ENCODE measurements at regions not wholly inside any gene's neighbourhood (a gene's known extent, or its start where the extent isn't known, plus 50 kb on each side); places are given as distances from the start of the nearest gene placed in this dataset.
A peak's percentile ranks its signal among the peaks of the same experiment; 100 is the strongest.

DNA sequence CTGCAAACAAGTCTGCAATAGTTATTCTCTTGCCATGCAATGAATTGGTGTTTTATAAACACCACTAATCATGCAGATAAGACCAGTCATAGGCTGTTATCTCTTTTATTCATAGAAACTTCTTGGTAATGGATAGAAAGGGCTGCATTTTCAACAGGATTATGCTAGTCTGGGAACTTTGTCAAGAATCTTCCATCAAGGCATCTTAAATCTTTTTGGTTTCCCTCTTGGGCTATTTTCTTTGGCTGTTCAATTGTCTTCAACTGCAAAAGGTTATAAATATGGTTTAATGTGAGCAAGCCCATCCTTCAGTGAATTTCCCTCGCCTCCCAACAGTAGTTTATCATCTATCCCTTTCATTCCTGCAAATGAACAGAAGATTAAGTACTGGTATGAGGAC lies 59.0 kb upstream of the MINAR1 start:
- FAIRE-seq: no peak
- DNase-seq (ENCODE audit: insufficient read length): no peak
- TF ChIP-seq POLR2AphosphoS5 (IDR thresholded peaks at IDR 0.05; ENCODE audit: low read depth, low read length) (no peak), POLR2A (IDR thresholded peaks at IDR 0.05; ENCODE audit: low read depth, low read length) (no peak), TAF1 (IDR thresholded peaks at IDR 0.05; ENCODE audit: borderline replicate concordance, low read depth, low read length) (no peak)

DNA sequence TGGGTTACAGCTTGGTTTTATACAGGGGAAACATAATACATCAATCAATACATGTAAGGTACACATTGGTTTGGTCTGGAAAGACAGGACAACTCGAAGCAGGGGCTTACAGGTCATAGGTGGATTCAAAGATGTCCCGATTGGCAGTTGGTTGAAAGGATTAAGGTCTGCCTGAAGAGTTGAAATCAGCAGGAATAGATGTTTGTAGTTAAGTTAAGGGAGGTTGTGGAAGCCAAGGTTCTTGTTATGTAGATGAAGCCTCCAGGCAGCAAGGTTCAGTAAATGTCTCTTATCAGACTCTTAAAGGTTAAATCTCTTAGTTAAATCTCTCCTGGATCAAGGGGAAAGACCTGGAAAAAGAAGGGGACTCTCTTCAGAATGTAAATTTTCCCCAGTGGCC lies 58.4 kb upstream of the MINAR1 start:
- DNase-seq (ENCODE audit: insufficient read length) (no peak), FAIRE-seq (no peak)
- no peak for TF ChIP-seq POLR2AphosphoS5 (IDR thresholded peaks at IDR 0.05; ENCODE audit: low read depth, low read length)
- no peak for TF ChIP-seq POLR2A (IDR thresholded peaks at IDR 0.05; ENCODE audit: low read depth, low read length)
- TF ChIP-seq TAF1 (IDR thresholded peaks at IDR 0.05; ENCODE audit: borderline replicate concordance, low read depth, low read length): no peak

DNA sequence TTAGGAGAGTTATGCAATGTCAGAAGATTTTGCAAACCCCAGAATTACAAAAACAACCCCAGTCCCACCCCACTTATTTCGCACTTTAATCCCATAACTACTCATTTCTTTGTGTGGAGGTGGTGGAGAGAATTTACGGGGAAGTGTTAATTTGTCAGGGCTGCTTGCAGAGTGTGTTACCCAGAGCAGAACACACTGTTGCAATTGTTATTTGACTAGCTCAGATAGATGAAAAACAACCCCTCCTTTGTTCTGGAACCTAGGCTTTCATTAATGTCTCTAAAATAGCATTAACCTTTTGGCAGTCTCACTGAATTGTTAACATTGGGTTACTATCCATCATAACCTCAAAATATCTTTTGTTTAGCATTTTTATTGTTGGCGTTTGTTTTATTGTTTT lies 55.8 kb upstream of the MINAR1 start:
- DNase-seq (ENCODE audit: insufficient read length) (no peak), FAIRE-seq (no peak)
- no peak for TF ChIP-seq POLR2AphosphoS5 (IDR thresholded peaks at IDR 0.05; ENCODE audit: low read depth, low read length)
- TF ChIP-seq POLR2A (IDR thresholded peaks at IDR 0.05; ENCODE audit: low read depth, low read length): no peak
- TF ChIP-seq TAF1 (IDR thresholded peaks at IDR 0.05; ENCODE audit: borderline replicate concordance, low read depth, low read length): no peak

DNA sequence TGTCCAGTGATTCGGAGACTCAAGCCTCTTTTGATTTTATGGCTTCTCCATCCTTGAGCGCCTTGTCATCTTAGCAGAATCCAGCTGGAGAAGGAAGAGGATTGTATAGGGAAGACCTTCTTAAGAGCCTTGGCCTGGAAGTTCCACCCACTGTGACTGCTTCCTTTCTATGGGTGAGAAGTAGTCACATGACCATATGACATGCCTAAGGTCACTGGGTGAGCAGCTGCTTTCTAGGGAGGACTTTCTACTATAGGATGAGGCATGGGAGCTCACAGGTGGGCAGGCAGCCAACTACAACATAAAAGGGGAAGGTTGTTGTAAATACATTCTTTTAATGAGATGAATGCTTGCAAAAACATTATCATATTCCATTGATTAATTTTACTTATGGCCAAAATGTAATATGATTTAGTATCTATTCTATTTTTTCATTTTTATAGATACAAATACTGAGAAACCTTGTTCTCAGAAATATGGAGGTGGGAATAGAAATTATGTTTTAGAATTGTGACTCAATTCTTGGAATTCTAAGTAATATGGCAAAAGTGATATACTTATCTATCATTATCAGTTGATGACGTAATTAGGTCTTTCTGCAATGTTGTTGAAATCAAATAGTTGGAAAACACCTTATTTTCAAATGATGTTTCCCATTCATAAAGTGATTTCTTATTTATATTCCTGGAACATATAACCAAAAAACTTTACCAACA lies 53.6 kb upstream of the MINAR1 start:
- TF ChIP-seq POLR2AphosphoS5 (IDR thresholded peaks at IDR 0.05; ENCODE audit: low read depth, low read length) (no peak), POLR2A (IDR thresholded peaks at IDR 0.05; ENCODE audit: low read depth, low read length) (no peak), TAF1 (IDR thresholded peaks at IDR 0.05; ENCODE audit: borderline replicate concordance, low read depth, low read length) (no peak)
- DNase-seq (ENCODE audit: insufficient read length) (no peak), FAIRE-seq (no peak)

DNA sequence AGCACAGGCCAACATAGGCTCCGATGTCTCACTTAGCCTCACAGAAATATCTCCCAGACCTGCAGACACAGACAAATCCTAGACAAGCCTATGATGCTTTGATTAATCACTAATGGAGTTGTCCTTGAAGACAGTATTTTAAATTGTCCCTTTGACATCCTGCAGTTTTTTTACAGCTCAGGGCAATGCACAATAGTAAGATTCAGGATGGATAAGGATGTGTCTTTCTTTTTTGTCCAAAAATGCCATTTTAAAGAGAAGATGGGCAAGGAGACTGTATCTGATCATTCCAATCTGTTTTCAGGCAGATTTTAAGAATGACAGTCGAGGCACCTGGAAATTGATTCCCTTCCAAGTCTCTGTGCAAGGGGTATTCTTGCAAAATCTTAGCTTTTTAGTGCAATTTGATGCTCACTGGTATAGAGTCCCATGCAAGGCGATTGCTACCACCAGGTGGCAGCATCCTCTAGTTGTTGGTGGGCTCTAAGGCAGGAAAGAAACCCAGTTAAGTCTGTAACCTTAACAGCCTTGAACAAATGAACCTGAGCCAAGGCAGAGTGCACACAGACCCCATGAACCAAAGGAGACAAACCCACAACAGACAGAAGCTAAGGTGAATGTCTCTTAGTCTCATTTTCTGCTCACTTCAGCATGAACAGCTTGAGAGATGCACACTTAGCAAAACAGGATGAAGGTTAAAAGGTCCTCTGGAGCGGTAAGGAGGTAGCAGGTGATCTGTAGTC lies 51.2 kb upstream of the MINAR1 start:
- peak; percentile 61 for FAIRE-seq
- peak; percentile 34 for DNase-seq (ENCODE audit: insufficient read length)
- no peak for TF ChIP-seq POLR2AphosphoS5 (IDR thresholded peaks at IDR 0.05; ENCODE audit: low read depth, low read length)
- TF ChIP-seq TAF1 (IDR thresholded peaks at IDR 0.05; ENCODE audit: borderline replicate concordance, low read depth, low read length): no peak
- no peak for TF ChIP-seq POLR2A (IDR thresholded peaks at IDR 0.05; ENCODE audit: low read depth, low read length)

DNA sequence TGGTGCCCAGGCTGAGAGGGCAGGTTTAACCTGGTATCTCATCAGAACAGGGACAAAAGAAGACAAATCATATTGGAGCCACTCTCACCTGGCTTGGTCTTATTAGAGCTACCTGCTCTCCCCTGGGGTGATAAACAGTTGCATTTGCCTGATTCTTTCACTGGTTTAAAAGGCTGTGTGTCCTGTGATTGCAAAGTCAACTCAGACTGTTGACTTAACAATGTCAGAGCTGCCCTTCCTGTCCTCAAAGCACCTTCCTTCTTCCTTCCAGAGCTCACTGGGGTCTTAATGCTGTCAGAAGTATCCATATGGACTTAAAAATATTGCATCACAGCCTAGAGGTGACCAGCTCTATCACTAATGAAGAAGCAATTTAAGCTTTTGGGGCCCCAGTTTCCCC lies 50.5 kb upstream of the MINAR1 start:
- FAIRE-seq (peak; percentile 68), DNase-seq (ENCODE audit: insufficient read length) (no peak)
- no peak for TF ChIP-seq TAF1 (IDR thresholded peaks at IDR 0.05; ENCODE audit: borderline replicate concordance, low read depth, low read length)
- TF ChIP-seq POLR2A (IDR thresholded peaks at IDR 0.05; ENCODE audit: low read depth, low read length): no peak
- TF ChIP-seq POLR2AphosphoS5 (IDR thresholded peaks at IDR 0.05; ENCODE audit: low read depth, low read length): no peak

All from GM12892 (cell line).